Endothelial cell of umbilical vein (primary cell): ENCODE measurements at regions not wholly inside any gene's neighbourhood (a gene's known extent, or its start where the extent isn't known, plus 50 kb on each side); places are given as distances from the start of the nearest gene placed in this dataset.
"Not testable (repeated sequence)": the region's sequence is repeated elsewhere in the genome, so short reads cannot be mapped to it uniquely, and the experiment has no call there.

Experiments
- EZH2 ChIP-seq: IDR thresholded peaks from 2 replicates; pipeline ENCODE4 v1.6.1; 2012; ENCODE audit warnings: borderline replicate concordance, low read depth, mild to moderate bottlenecking, moderate library complexity, low read length, inconsistent platforms; ENCODE audit not compliant: severe bottlenecking
- GATA2 ChIP-seq: IDR thresholded peaks from 2 replicates; pipeline ENCODE4 v1.7.0; 2011; ENCODE audit warnings: low read depth, mild to moderate bottlenecking, moderate library complexity, mixed read lengths, low read length; ENCODE audit not compliant: insufficient read length, insufficient read depth
- JUN ChIP-seq: IDR thresholded peaks from 2 replicates; pipeline ENCODE4 v1.6.1; 2011; ENCODE audit warnings: borderline replicate concordance, low read depth; ENCODE audit not compliant: insufficient read length, insufficient read depth
- MYC ChIP-seq: IDR thresholded peaks from one replicate; pipeline ENCODE4 v1.6.1; 2011; ENCODE audit warnings: mild to moderate bottlenecking, low read depth, low read length
- POLR2A ChIP-seq: IDR thresholded peaks from 2 replicates; pipeline ENCODE4 v1.6.1; 2012; ENCODE audit warnings: low read depth, mild to moderate bottlenecking, control low read depth, low read length
- POLR2AphosphoS5 ChIP-seq: IDR thresholded peaks from 2 replicates; pipeline ENCODE4 v1.6.1; 2012; ENCODE audit warnings: low read depth, mild to moderate bottlenecking, control low read depth, low read length, moderate library complexity; ENCODE audit not compliant: insufficient read depth
- TF ChIP-seq, protein P1 (sequence below), 2 donors: IDR thresholded peaks; 1 replicate in 1 of 2; 2 replicates in 1 of 2; pipeline ENCODE4 v1.5.1; 2011; ENCODE audit warnings: low read length in 2 of 2, mild to moderate bottlenecking in 2 of 2, moderate library complexity in 2 of 2, control low read depth in 1 of 2, inconsistent platforms in 1 of 2, low read depth in 1 of 2; ENCODE audit not compliant: insufficient read depth in 1 of 2; ENCODE audit errors: extremely low read depth in 1 of 2
- TF ChIP-seq, protein P2 (sequence below): IDR thresholded peaks from 2 replicates; pipeline ENCODE4 v1.6.1; 2011; ENCODE audit not compliant: insufficient read depth, insufficient read length

DNA sequence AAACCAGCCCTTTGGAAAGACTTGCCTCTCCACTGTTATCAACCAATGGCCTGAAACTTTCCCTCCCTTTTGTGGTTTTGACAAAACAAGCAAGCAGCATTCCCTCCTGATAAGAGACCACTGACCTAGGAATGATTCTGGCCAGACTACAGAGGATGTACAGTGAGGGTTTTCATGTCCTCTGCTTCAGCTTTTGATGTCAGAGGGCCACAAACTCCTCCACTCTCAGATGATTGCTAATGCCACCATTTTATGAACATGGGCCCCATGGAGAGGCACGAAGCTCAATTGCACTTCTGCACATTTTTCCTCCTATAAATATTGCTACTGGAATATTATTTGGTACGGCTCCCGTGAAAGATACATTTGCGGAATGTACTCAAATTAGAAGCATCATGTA is 61.5 kb downstream of the PPIAL4A start:
- not testable (repeated sequence) for TF ChIP-seq POLR2AphosphoS5, JUN, EZH2, POLR2A, MYC, GATA2
- TF ChIP-seq, protein P1, sequence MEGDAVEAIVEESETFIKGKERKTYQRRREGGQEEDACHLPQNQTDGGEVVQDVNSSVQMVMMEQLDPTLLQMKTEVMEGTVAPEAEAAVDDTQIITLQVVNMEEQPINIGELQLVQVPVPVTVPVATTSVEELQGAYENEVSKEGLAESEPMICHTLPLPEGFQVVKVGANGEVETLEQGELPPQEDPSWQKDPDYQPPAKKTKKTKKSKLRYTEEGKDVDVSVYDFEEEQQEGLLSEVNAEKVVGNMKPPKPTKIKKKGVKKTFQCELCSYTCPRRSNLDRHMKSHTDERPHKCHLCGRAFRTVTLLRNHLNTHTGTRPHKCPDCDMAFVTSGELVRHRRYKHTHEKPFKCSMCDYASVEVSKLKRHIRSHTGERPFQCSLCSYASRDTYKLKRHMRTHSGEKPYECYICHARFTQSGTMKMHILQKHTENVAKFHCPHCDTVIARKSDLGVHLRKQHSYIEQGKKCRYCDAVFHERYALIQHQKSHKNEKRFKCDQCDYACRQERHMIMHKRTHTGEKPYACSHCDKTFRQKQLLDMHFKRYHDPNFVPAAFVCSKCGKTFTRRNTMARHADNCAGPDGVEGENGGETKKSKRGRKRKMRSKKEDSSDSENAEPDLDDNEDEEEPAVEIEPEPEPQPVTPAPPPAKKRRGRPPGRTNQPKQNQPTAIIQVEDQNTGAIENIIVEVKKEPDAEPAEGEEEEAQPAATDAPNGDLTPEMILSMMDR (IDR thresholded peaks at IDR 0.05; ENCODE audit: extremely low read depth in 1 of 2, insufficient read depth in 1 of 2, low read depth in 1 of 2, low read length in 2 of 2) = not testable (repeated sequence)
- TF ChIP-seq, protein P2, sequence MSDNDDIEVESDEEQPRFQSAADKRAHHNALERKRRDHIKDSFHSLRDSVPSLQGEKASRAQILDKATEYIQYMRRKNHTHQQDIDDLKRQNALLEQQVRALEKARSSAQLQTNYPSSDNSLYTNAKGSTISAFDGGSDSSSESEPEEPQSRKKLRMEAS = not testable (repeated sequence)
